Astrocyte (in vitro differentiated cells and primary cell): ENCODE measurements at regions not wholly inside any gene's neighbourhood (a gene's known extent, or its start where the extent isn't known, plus 50 kb on each side); places are given as distances from the start of the nearest gene placed in this dataset.

Source experiments
- DNase-seq: peaks from one replicate; pipeline ENCODE4 v3.0.0-alpha.2; 2010; ENCODE audit warnings: low read depth
- FAIRE-seq: peaks from 2 replicates; lab custom pipeline; 2011; peaks lifted over from hg19 to GRCh38; lab: Jason Lieb, UNC
- H2AFZ ChIP-seq: 2 replicates; pipeline ENCODE4 v1.6.0; 2012; ENCODE audit warnings: low read depth, low read length, inconsistent platforms
- H3K27ac ChIP-seq: 2 replicates; pipeline ENCODE4 v1.5.1; 2011; ENCODE audit warnings: low read depth, low read length, inconsistent platforms
- H3K27me3 ChIP-seq: 2 replicates; pipeline ENCODE4 v1.6.0; 2011; ENCODE audit warnings: low read length, inconsistent platforms; ENCODE audit not compliant: insufficient read depth
- H3K36me3 ChIP-seq: 2 replicates; pipeline ENCODE4 v1.5.1; 2011; ENCODE audit warnings: low read length, inconsistent platforms; ENCODE audit not compliant: insufficient read depth
- H3K4me1 ChIP-seq: 2 replicates; pipeline ENCODE4 v1.5.1; 2011; ENCODE audit warnings: low read length, inconsistent platforms; ENCODE audit not compliant: insufficient read depth
- H3K4me2 ChIP-seq: 2 replicates; pipeline ENCODE4 v1.6.0; 2012; ENCODE audit warnings: low read length, inconsistent platforms
- H3K4me3 ChIP-seq: 2 replicates; pipeline ENCODE4 v1.5.1; 2011; ENCODE audit warnings: low read depth, mild to moderate bottlenecking, low read length, inconsistent platforms; ENCODE audit not compliant: insufficient read depth
- H3K79me2 ChIP-seq: 2 replicates; pipeline ENCODE4 v1.6.0; 2012; ENCODE audit warnings: mild to moderate bottlenecking, low read length, inconsistent platforms; ENCODE audit not compliant: insufficient read depth
- H3K9ac ChIP-seq: 2 replicates; pipeline ENCODE4 v1.6.0; 2012; ENCODE audit warnings: mild to moderate bottlenecking, low read length, inconsistent platforms
- H3K9me3 ChIP-seq: 2 replicates; pipeline ENCODE4 v1.5.1; 2012; ENCODE audit warnings: low read depth, mild to moderate bottlenecking, low read length, inconsistent platforms; ENCODE audit not compliant: insufficient read depth
- H4K20me1 ChIP-seq: 2 replicates; pipeline ENCODE4 v1.6.0; 2012; ENCODE audit warnings: low read length, inconsistent platforms; ENCODE audit not compliant: insufficient read depth
- H3K27ac Mint-ChIP-seq: one replicate; pipeline ENCODE4 v1.8.0; 2021; ENCODE audit warnings: mild to moderate bottlenecking, mixed read lengths; ENCODE audit not compliant: unreplicated experiment
- H3K27me3 Mint-ChIP-seq: one replicate; pipeline ENCODE4 v1.8.0; 2021; ENCODE audit warnings: low read depth, mixed read lengths; ENCODE audit not compliant: unreplicated experiment
- H3K36me3 Mint-ChIP-seq: one replicate; pipeline ENCODE4 v1.8.0; 2021; ENCODE audit warnings: low read depth, mixed read lengths; ENCODE audit not compliant: unreplicated experiment
- H3K4me1 Mint-ChIP-seq: one replicate; pipeline ENCODE4 v1.8.0; 2021; ENCODE audit warnings: low read depth, mixed read lengths; ENCODE audit not compliant: unreplicated experiment
- H3K4me3 Mint-ChIP-seq: one replicate; pipeline ENCODE4 v1.8.0; 2021; ENCODE audit warnings: mild to moderate bottlenecking, moderate library complexity, mixed read lengths; ENCODE audit not compliant: unreplicated experiment
- H3K9me3 Mint-ChIP-seq: one replicate; pipeline ENCODE4 v1.8.0; 2021; ENCODE audit warnings: mild to moderate bottlenecking, mixed read lengths; ENCODE audit not compliant: unreplicated experiment
- CTCF ChIP-seq: IDR thresholded peaks from 2 replicates; pipeline ENCODE4 v1.5.1; 2011; ENCODE audit warnings: low read depth, mild to moderate bottlenecking, inconsistent platforms, low read length, moderate library complexity; ENCODE audit not compliant: insufficient read depth
- EZH2 ChIP-seq: IDR thresholded peaks from 2 replicates; pipeline ENCODE4 v1.6.1; 2012; ENCODE audit warnings: mild to moderate bottlenecking, low read length, inconsistent platforms; ENCODE audit not compliant: insufficient read depth

GRCh38 chr2:183608747-183609146 lies 484.5 kb downstream of the NUP35 start:
- no peaks in the 10 kb centered on the region for H3K27me3 Mint-ChIP-seq
- Histone ChIP-seq H3K4me2 (no peak overlapping the region), H3K4me1 (no peaks in the 10 kb centered on the region), H3K9me3 (no peaks in the 10 kb centered on the region), H3K9ac (no peak overlapping the region), H2AFZ (no peak overlapping the region), H4K20me1 (no peaks in the 10 kb centered on the region), H3K79me2 (no peaks in the 10 kb centered on the region), H3K4me3 (no peak overlapping the region), H3K27me3 (no peaks in the 10 kb centered on the region), H3K36me3 (no peaks in the 10 kb centered on the region), H3K27ac (no peak overlapping the region)
- H3K4me3 Mint-ChIP-seq: no peak overlapping the region
- no peaks in the 10 kb centered on the region for H3K9me3 Mint-ChIP-seq
- TF ChIP-seq CTCF (no peak), EZH2 (no peak)
- peaks cover 3% of the 10 kb centered on the region for H3K4me1 Mint-ChIP-seq
- no peaks in the 10 kb centered on the region for H3K36me3 Mint-ChIP-seq
- DNase-seq: no peak
- no peak overlapping the region for H3K27ac Mint-ChIP-seq
- no peak for FAIRE-seq

DNA sequence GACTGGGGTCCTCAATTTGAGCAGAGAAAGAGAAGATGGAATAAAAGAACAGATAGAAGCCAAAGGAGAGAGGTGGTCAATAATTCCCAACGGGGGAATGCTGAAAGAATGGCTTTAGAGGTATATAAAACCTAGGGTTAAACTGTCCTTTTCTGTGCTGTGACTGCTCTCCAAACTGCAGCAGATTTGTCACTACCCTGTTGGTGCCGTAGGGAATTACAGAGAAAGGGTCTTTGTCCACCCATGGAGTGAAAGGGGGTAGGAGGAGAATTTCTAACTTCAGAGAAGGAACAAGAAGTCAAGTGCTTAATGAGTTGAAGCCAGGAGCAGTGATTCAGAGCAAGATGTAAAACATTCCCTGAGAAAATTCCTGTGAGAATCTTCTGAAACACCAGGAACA lies 486.5 kb downstream of the NUP35 start:
- Histone ChIP-seq H3K79me2 (no peaks in the 10 kb centered on the region), H3K27ac (no peak overlapping the region), H3K27me3 (no peaks in the 10 kb centered on the region), H2AFZ (no peak overlapping the region), H3K9me3 (no peaks in the 10 kb centered on the region), H3K4me1 (no peaks in the 10 kb centered on the region), H3K4me3 (no peak overlapping the region), H3K4me2 (no peak overlapping the region), H4K20me1 (no peaks in the 10 kb centered on the region), H3K9ac (no peak overlapping the region), H3K36me3 (no peaks in the 10 kb centered on the region)
- Mint-ChIP-seq H3K9me3 (no peaks in the 10 kb centered on the region), H3K4me1 (peaks cover 3% of the 10 kb centered on the region), H3K4me3 (no peak overlapping the region), H3K36me3 (no peaks in the 10 kb centered on the region), H3K27me3 (no peaks in the 10 kb centered on the region), H3K27ac (no peak overlapping the region)
- DNase-seq (no peak), FAIRE-seq (no peak)
- TF ChIP-seq EZH2: no peak
- no peak for TF ChIP-seq CTCF

GRCh38 chr2:183614799-183615435 lies 490.7 kb downstream of the NUP35 start:
- H3K4me2 ChIP-seq: no peak overlapping the region
- Mint-ChIP-seq H3K9me3 (peaks cover 7% of the 10 kb centered on the region), H3K27me3 (no peaks in the 10 kb centered on the region), H3K4me1 (peaks cover 3% of the 10 kb centered on the region), H3K4me3 (no peak overlapping the region), H3K27ac (no peak overlapping the region), H3K36me3 (no peaks in the 10 kb centered on the region)
- DNase-seq (peak; percentile 7), FAIRE-seq (no peak)
- no peaks in the 10 kb centered on the region for H3K4me1 ChIP-seq
- H2AFZ ChIP-seq: no peak overlapping the region
- H3K4me3 ChIP-seq: no peak overlapping the region
- no peak overlapping the region for H3K27ac ChIP-seq
- H3K36me3 ChIP-seq: no peaks in the 10 kb centered on the region
- no peak overlapping the region for H3K9ac ChIP-seq
- no peaks in the 10 kb centered on the region for H3K79me2 ChIP-seq
- no peaks in the 10 kb centered on the region for H4K20me1 ChIP-seq
- H3K9me3 ChIP-seq: no peaks in the 10 kb centered on the region
- TF ChIP-seq EZH2 (no peak), CTCF (no peak)
- H3K27me3 ChIP-seq: no peaks in the 10 kb centered on the region
